IMR-90 (cell line): ENCODE measurements at regions not wholly inside any gene's neighbourhood (a gene's known extent, or its start where the extent isn't known, plus 50 kb on each side); places are given as distances from the start of the nearest gene placed in this dataset.

Experiments
- ATAC-seq: fragments of 200-7000 bp; cut with Tn5 transposase; 2 replicates; pipeline ENCODE4 v1.9.1; 2020; ENCODE audit warnings: low read depth, mild to moderate bottlenecking, moderate library complexity
- BruUV-seq: library from RNA; stranded (reverse); fragments of 400-500 nt; replicated peaks from 2 replicates; lab custom pipeline; 2021; lab: Mats Ljungman, UMichigan
- CTCF ChIA-PET: fragments of 300-600 bp; formaldehyde crosslinking; extraction: SDS; loops from one replicate; lab custom pipeline; 2021; ENCODE audit warnings: antibody characterized with exemption; lab: Yijun Ruan, JAX
- POLR2A ChIA-PET: fragments of 300-600 bp; sonication (Branson Sonifier 250); formaldehyde crosslinking; loops from one replicate; lab custom pipeline; 2022; ENCODE audit warnings: antibody characterized with exemption; ENCODE audit not compliant: unreplicated experiment; lab: Charles Lee
- DNase-seq: peaks from one replicate; pipeline ENCODE4 v3.0.0; 2013
- H2AFZ ChIP-seq: replicated peaks from 2 replicates; pipeline ENCODE3; 2013; ENCODE audit warnings: low read length, mild to moderate bottlenecking; ENCODE audit not compliant: poor library complexity
- H2AK5ac ChIP-seq: 2 replicates; pipeline ENCODE4 v1.6.1; 2013; ENCODE audit warnings: low read depth, low read length, inconsistent platforms
- H2AK9ac ChIP-seq: replicated peaks from 2 replicates; pipeline ENCODE3; 2013; ENCODE audit warnings: mild to moderate bottlenecking, low read depth, low read length, moderate library complexity; ENCODE audit not compliant: poor library complexity
- H2BK120ac ChIP-seq: 2 replicates; pipeline ENCODE4 v1.6.1; 2013; ENCODE audit warnings: low read depth, low read length, inconsistent platforms
- H2BK15ac ChIP-seq: 3 replicates; pipeline ENCODE4 v1.6.1; 2013; ENCODE audit warnings: low read depth, low read length, inconsistent platforms
- H2BK20ac ChIP-seq: 2 replicates; pipeline ENCODE4 v1.6.1; 2013; ENCODE audit warnings: low read depth, mild to moderate bottlenecking, inconsistent platforms, low read length, moderate library complexity
- H2BK5ac ChIP-seq: 2 replicates; pipeline ENCODE4 v1.6.1; 2013; ENCODE audit warnings: mild to moderate bottlenecking, low read depth, low read length, inconsistent platforms; ENCODE audit not compliant: poor library complexity, severe bottlenecking
- H3K14ac ChIP-seq: replicated peaks from 2 replicates; pipeline ENCODE4 v1.6.1; 2013; ENCODE audit warnings: low read depth, low read length, inconsistent platforms
- H3K18ac ChIP-seq: 2 replicates; pipeline ENCODE4 v1.6.1; 2013; ENCODE audit warnings: low read depth, low read length, control low read depth
- H3K23ac ChIP-seq: 2 replicates; pipeline ENCODE4 v1.6.1; 2013; ENCODE audit warnings: low read depth, low read length, inconsistent platforms
- H3K27ac ChIP-seq: 2 replicates; pipeline ENCODE4 v1.5.1; 2013; ENCODE audit warnings: mild to moderate bottlenecking, control low read depth, low read length; ENCODE audit not compliant: insufficient read depth
- H3K27me3 ChIP-seq: 2 replicates; pipeline ENCODE4 v1.6.1; 2013; ENCODE audit warnings: low read length; ENCODE audit not compliant: control insufficient read depth, insufficient read depth
- H3K36me3 ChIP-seq: 2 replicates; pipeline ENCODE4 v1.6.1; 2013; ENCODE audit warnings: low read length, mixed read lengths; ENCODE audit not compliant: control insufficient read depth, insufficient read depth
- H3K4ac ChIP-seq: 2 replicates; pipeline ENCODE4 v1.6.1; 2013; ENCODE audit warnings: low read depth, low read length, inconsistent platforms
- H3K4me1 ChIP-seq: 2 replicates; pipeline ENCODE4 v1.6.1; 2013; ENCODE audit warnings: low read length, mixed read lengths; ENCODE audit not compliant: control insufficient read depth, insufficient read depth
- H3K4me2 ChIP-seq: 2 replicates; pipeline ENCODE4 v1.6.1; 2013; ENCODE audit warnings: low read depth, mild to moderate bottlenecking, control low read depth, low read length, moderate library complexity
- H3K4me3 ChIP-seq: 2 replicates; pipeline ENCODE4 v1.5.1; 2013; ENCODE audit warnings: low read depth, mild to moderate bottlenecking, control low read depth, low read length, moderate library complexity; ENCODE audit not compliant: insufficient read depth
- H3K56ac ChIP-seq: 2 replicates; pipeline ENCODE4 v1.6.1; 2013; ENCODE audit warnings: low read length, inconsistent platforms; ENCODE audit not compliant: insufficient read depth; ENCODE audit errors: extremely low read depth
- H3K79me1 ChIP-seq, 2 experiments: 2 replicates each; pipeline ENCODE4 v1.6.1; 2013; ENCODE audit warnings: low read length in 2 of 2, inconsistent platforms in 1 of 2, low read depth in 1 of 2
- H3K9ac ChIP-seq: 2 replicates; pipeline ENCODE4 v1.6.1; 2013; ENCODE audit warnings: low read depth, low read length, control low read depth
- H3K9me1 ChIP-seq: 2 replicates; pipeline ENCODE4 v1.6.1; 2013; ENCODE audit warnings: low read length, inconsistent platforms; ENCODE audit not compliant: insufficient read depth
- H3K9me3 ChIP-seq: 2 replicates; pipeline ENCODE4 v1.6.1; 2013; ENCODE audit warnings: low read length; ENCODE audit not compliant: control insufficient read depth, insufficient read depth
- H4K20me1 ChIP-seq: 2 replicates; pipeline ENCODE4 v1.6.1; 2013; ENCODE audit warnings: low read length, inconsistent platforms; ENCODE audit not compliant: insufficient read depth
- H4K5ac ChIP-seq: 2 replicates; pipeline ENCODE4 v1.6.1; 2013; ENCODE audit warnings: mild to moderate bottlenecking, low read depth, low read length, control low read depth
- H4K8ac ChIP-seq, 2 experiments: 2 replicates each; pipeline ENCODE4 v1.6.1; 2013; ENCODE audit warnings: low read depth in 2 of 2, low read length in 2 of 2, control low read depth in 1 of 2, inconsistent platforms in 1 of 2
- H4K91ac ChIP-seq: 2 replicates; pipeline ENCODE4 v1.6.1; 2013; ENCODE audit warnings: low read depth, low read length, inconsistent platforms; ENCODE audit not compliant: insufficient read depth
- BHLHE40 ChIP-seq: fragments of 150-350 bp; IDR thresholded peaks from 2 replicates; pipeline ENCODE4 v1.6.1; 2016; ENCODE audit warnings: mild to moderate bottlenecking, low read depth, low read length
- CEBPB ChIP-seq: IDR thresholded peaks from 2 replicates; pipeline ENCODE4 v1.6.1; 2012; ENCODE audit warnings: low read depth, low read length, improper control_type of control experiment
- FOS ChIP-seq: fragments of 150-350 bp; IDR thresholded peaks from 2 replicates; pipeline ENCODE4 v1.6.1; 2016; ENCODE audit warnings: low read depth, low read length
- MAZ ChIP-seq: IDR thresholded peaks from 2 replicates; pipeline ENCODE4 v1.6.1; 2012; ENCODE audit warnings: low read depth, mild to moderate bottlenecking, low read length, improper control_type of control experiment, moderate library complexity, borderline replicate concordance
- NFE2L2 ChIP-seq: fragments of 150-350 bp; IDR thresholded peaks from 2 replicates; pipeline ENCODE4 v1.6.1; 2016; ENCODE audit warnings: low read depth, mild to moderate bottlenecking, low read length
- RAD21 ChIP-seq: IDR thresholded peaks from 2 replicates; pipeline ENCODE4 v1.6.1; 2012; ENCODE audit warnings: low read length, improper control_type of control experiment
- RFX5 ChIP-seq: IDR thresholded peaks from 2 replicates; pipeline ENCODE4 v1.8.0; 2012; ENCODE audit warnings: low read depth, mild to moderate bottlenecking, low read length, moderate library complexity
- WGBS, 2 experiments: methylation state at CpG; one replicate each; pipeline versions ENCODE4 v1.1.5 to v1.1.7; 2013; ENCODE audit warnings: missing lambda C conversion rate in 2 of 2; ENCODE audit not compliant: insufficient read length in 1 of 2; ENCODE audit errors: extremely low coverage in 2 of 2; 5-methylcytosine and 5-hydroxymethylcytosine counted together
- dilution Hi-C: fragments of 300-500 bp; cut with HindIII; formaldehyde crosslinking; loops from one replicate; pipeline ENCODE4 v1.14.3; 2018; ENCODE audit warnings: low sequenced_read_pairs; ENCODE audit not compliant: unreplicated experiment
- in situ Hi-C: fragments of 300-500 bp; cut with MboI; formaldehyde crosslinking; loops from 3 replicates; pipeline ENCODE4 v1.14.3; 2019; ENCODE audit warnings: low sequenced_read_pairs, inconsistent platforms, mixed read lengths
- intact Hi-C: fragments of 100-400 bp; cut with micrococcal nuclease; formaldehyde crosslinking; loops from 2 replicates; pipeline ENCODE4 v1.10.0; 2022
- TF ChIP-seq, protein P1 (sequence below): fragments of 150-350 bp; IDR thresholded peaks from 2 replicates; pipeline ENCODE4 v1.6.1; 2017; ENCODE audit warnings: mild to moderate bottlenecking, antibody characterized with exemption, low read length, low read depth

DNA sequence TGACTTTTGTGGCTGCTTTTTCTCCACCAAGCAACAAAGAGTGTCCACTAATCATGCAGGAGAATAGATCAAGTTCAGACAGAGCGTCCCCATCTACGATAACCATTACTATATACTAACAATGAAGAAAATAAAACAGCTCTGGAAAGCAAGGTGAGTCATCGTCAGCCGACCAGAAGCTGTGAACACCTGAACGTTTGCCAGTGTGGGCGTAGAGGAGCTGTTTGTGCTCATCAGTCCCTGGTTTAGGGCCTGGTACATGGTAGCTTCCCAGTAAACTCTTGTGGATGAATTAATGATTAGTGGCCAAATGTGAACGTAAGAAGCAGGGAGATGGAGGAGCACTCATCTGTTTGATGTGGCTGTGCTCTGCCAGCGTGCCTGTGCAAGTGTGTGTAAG lies 180.7 kb downstream of the EVX1 start:
- Histone ChIP-seq H3K79me1 (no peaks in the 10 kb centered on the region), H3K4me3 (no peak overlapping the region), H4K8ac (no peak overlapping the region), H3K9me1 (no peaks in the 10 kb centered on the region), H2AK5ac (no peak overlapping the region), H4K20me1 (no peaks in the 10 kb centered on the region), H3K36me3 (no peaks in the 10 kb centered on the region), H3K27me3 (peaks cover 16% of the 10 kb centered on the region), H2BK5ac (no peak overlapping the region), H3K9me3 (no peaks in the 10 kb centered on the region), H3K18ac (no peak overlapping the region), H4K91ac (no peak overlapping the region), H3K4me2 (no peak overlapping the region), H2BK20ac (no peak overlapping the region), H3K56ac (no peak overlapping the region), H4K5ac (no peak overlapping the region), H3K4ac (no peak overlapping the region), H2BK15ac (no peak overlapping the region), H2AFZ (no peak overlapping the region), H2BK120ac (no peak overlapping the region), H3K4me1 (no peaks in the 10 kb centered on the region), H2AK9ac (no peak overlapping the region), H3K14ac (no peak overlapping the region), H3K23ac (no peak overlapping the region), H3K9ac (no peak overlapping the region), H3K27ac (no peak overlapping the region)
- in situ Hi-C loops: no loop called here
- TF ChIP-seq RAD21 (no peak), NFE2L2 (no peak), MAZ (no peak), CEBPB (no peak), BHLHE40 (no peak), FOS (no peak), RFX5 (no peak)
- TF ChIP-seq, protein P1, sequence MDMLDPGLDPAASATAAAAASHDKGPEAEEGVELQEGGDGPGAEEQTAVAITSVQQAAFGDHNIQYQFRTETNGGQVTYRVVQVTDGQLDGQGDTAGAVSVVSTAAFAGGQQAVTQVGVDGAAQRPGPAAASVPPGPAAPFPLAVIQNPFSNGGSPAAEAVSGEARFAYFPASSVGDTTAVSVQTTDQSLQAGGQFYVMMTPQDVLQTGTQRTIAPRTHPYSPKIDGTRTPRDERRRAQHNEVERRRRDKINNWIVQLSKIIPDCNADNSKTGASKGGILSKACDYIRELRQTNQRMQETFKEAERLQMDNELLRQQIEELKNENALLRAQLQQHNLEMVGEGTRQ: no peak
- DNase-seq: no peak
- ATAC-seq: no peak
- intact Hi-C loops: no loop called here
- BruUV-seq: no TSS peak
- WGBS, 2 experiments: 67% methylated on average over 1 of the region's 8 CpGs; no CpG with 5 or more reads in 1 of the 2 experiments
- CTCF ChIA-PET: no interaction called here
- POLR2A ChIA-PET: no interaction called here
- dilution Hi-C loops: no loop called here
